Epithelial cell of proximal tubule (primary cell): ENCODE measurements at regions not wholly inside any gene's neighbourhood (a gene's known extent, or its start where the extent isn't known, plus 50 kb on each side); places are given as distances from the start of the nearest gene placed in this dataset.

Experiments used
- DNase-seq: peaks from one replicate; pipeline ENCODE4 v3.0.0-alpha.2; 2011; ENCODE audit warnings: low read depth
- H3K4me3 ChIP-seq: 2 replicates; pipeline ENCODE4 v1.5.1; 2011; ENCODE audit warnings: low read depth, mild to moderate bottlenecking, low read length
- CTCF ChIP-seq: conservative IDR thresholded peaks from 2 replicates; pipeline ENCODE4 v1.5.1; 2012; ENCODE audit warnings: low read depth, mild to moderate bottlenecking, low read length

GRCh38 chr2:52880872-52881271, 886.7 kb upstream of the CHAC2 start:
- no peak overlapping the region for H3K4me3 ChIP-seq
- DNase-seq, result no peak
- no peak for TF ChIP-seq CTCF

GRCh38 chr2:52879561-52879960, 888.0 kb upstream of the CHAC2 start:
- DNase-seq, result no peak
- no peak overlapping the region for H3K4me3 ChIP-seq
- no peak for TF ChIP-seq CTCF

- DNase-seq, result no peak
- no peak for TF ChIP-seq CTCF
- no peak overlapping the region for H3K4me3 ChIP-seq
Observed at GRCh38 chr2:52877703-52878102, 889.9 kb upstream of the CHAC2 start.

- H3K4me3 ChIP-seq, result no peak overlapping the region
- TF ChIP-seq CTCF, result no peak
- DNase-seq, result no peak
Observed at GRCh38 chr2:52874466-52875106, 893.0 kb upstream of the CHAC2 start.

GRCh38 chr2:52862801-52863200, 904.8 kb upstream of the CHAC2 start:
- no peak for DNase-seq
- no peak for TF ChIP-seq CTCF
- no peak overlapping the region for H3K4me3 ChIP-seq

GRCh38 chr2:52861596-52861995, 906.0 kb upstream of the CHAC2 start:
- TF ChIP-seq CTCF, result no peak
- DNase-seq, result no peak
- H3K4me3 ChIP-seq, result no peak overlapping the region

GRCh38 chr2:52859065-52859464, 908.5 kb upstream of the CHAC2 start:
- no peak overlapping the region for H3K4me3 ChIP-seq
- no peak for TF ChIP-seq CTCF
- no peak for DNase-seq
